H1 (cell line): ENCODE measurements at regions not wholly inside any gene's neighbourhood (a gene's known extent, or its start where the extent isn't known, plus 50 kb on each side); places are given as distances from the start of the nearest gene placed in this dataset.

Source experiments
- TCF12 ChIP-seq: IDR thresholded peaks from 2 replicates; pipeline ENCODE4 v1.6.1; 2011; ENCODE audit warnings: low read depth, mild to moderate bottlenecking, low read length
- YY1 ChIP-seq: IDR thresholded peaks from 2 replicates; pipeline ENCODE4 v1.6.1; 2011; ENCODE audit warnings: low read depth, mild to moderate bottlenecking, low read length
- TF ChIP-seq, protein P1 (sequence below), 3 experiments: IDR thresholded peaks; 1 replicate in 2 of 3; 2 replicates in 1 of 3; pipeline versions ENCODE4 v1.5.1 to v1.6.1; 2011; ENCODE audit warnings: low read length in 3 of 3, mild to moderate bottlenecking in 3 of 3, inconsistent platforms in 2 of 3, low read depth in 1 of 3, moderate library complexity in 1 of 3; ENCODE audit not compliant: insufficient read depth in 1 of 3; ENCODE audit errors: control extremely low read depth in 1 of 3

DNA sequence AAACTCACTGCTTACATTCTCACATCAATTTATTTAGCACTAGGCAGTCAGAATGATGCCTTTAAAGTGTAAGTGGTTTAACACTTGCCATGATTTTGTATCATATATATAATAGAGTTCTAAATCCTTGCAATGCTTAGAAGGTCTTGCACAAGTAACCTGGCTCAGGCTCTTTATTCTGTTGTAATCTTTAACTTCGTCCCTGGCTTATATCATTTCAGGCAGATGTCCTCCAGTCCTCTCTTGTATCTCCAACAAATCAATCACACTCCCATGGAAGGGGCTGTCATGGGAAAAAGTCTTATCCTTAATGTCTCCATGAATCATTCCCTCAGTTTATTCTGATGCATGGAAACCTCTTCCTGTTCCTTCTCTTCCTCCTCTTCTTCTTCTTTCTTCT lies 841.6 kb upstream of the B3GALT2 start:
- TF ChIP-seq, protein P1, sequence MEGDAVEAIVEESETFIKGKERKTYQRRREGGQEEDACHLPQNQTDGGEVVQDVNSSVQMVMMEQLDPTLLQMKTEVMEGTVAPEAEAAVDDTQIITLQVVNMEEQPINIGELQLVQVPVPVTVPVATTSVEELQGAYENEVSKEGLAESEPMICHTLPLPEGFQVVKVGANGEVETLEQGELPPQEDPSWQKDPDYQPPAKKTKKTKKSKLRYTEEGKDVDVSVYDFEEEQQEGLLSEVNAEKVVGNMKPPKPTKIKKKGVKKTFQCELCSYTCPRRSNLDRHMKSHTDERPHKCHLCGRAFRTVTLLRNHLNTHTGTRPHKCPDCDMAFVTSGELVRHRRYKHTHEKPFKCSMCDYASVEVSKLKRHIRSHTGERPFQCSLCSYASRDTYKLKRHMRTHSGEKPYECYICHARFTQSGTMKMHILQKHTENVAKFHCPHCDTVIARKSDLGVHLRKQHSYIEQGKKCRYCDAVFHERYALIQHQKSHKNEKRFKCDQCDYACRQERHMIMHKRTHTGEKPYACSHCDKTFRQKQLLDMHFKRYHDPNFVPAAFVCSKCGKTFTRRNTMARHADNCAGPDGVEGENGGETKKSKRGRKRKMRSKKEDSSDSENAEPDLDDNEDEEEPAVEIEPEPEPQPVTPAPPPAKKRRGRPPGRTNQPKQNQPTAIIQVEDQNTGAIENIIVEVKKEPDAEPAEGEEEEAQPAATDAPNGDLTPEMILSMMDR (IDR thresholded peaks at IDR 0.05; ENCODE audit: control extremely low read depth in 1 of 3, insufficient read depth in 1 of 3, low read depth in 1 of 3, low read length in 3 of 3): no peak
- TF ChIP-seq YY1: no peak
- no peak for TF ChIP-seq TCF12
